Activated T-cell treated with anti-CD3 and anti-CD28 coated beads, Interleukin-2, amount 50 U/mL, for 1 hour (primary cell): ENCODE measurements at regions not wholly inside any gene's neighbourhood (a gene's known extent, or its start where the extent isn't known, plus 50 kb on each side); places are given as distances from the start of the nearest gene placed in this dataset.

Source experiments
- DNase-seq: peaks from one replicate; pipeline ENCODE4 v3.0.0-alpha.2; 2020

DNA sequence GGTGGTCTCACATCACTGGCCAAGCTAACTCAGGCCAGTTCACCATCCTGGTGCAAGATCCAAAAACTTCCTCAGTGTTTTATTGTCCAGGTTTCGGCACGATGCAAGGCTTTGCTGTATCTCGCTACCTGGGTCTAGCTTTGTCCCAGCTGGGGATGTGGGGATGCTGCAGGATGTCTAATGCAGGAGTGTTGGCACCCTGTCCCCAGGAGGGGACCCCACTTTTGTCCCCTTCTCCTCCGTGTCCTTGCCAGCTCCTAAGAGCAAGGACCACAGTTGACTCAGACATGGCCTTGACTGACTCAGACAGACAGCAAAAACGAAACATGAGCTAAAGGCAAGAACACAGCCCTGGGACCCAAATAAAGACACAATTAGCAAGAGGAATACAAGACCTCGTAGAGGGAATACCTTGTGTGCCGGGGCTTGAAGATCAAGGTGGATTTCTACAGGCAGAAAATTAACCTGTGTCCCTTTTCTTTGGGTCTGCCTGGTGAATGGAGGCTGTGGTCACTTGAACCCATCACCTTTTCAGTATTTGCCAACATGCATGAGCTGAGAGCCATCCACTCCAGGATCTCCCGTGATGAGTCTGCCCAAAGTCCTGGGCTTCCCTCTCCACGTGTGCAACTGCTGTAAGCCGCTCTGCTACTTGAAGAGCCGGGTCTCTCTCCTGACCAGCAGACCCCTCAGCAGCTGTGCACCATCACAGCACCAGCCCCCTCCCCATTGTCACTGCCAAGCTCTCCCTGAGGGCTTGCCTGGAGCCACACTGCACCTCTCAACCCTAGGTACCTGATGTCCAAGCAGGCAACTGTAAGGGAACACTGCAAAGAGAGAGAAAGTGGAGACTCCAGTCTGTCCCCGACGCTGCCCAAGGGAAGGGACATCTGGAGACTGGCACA is 149.5 kb upstream of the ZNF507 start:
- DNase-seq, result no peak

GRCh38 chr19:32196690-32197420 is 148.6 kb upstream of the ZNF507 start:
- no peak for DNase-seq

GRCh38 chr19:32197896-32198882 is 147.2 kb upstream of the ZNF507 start:
- no peak for DNase-seq

DNA sequence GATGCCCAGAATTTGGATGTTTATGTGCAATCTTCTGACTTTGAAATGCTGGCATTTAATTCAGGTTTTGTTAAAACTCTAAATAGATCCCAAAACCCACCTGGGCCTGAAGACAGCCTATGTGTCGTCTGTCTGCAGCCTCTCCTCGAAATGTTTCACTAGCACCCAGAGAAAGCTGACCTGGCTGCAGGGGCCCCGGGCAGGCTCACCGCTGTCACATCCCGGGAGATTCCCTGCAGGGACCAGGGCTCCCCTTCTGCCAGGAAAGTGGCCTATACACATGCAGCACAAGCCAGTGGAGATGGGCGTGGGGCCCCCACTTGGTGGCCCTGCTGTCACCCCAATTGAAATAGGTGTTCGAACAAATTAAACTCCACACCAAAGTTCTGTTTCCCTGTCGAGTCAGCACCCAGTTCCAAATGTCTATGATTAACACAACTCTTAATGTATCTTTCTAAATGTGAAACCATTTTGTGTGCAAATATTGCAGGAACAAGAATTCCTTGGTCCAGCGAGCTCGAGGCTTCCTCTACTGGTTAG is 145.8 kb upstream of the ZNF507 start:
- no peak for DNase-seq

DNA sequence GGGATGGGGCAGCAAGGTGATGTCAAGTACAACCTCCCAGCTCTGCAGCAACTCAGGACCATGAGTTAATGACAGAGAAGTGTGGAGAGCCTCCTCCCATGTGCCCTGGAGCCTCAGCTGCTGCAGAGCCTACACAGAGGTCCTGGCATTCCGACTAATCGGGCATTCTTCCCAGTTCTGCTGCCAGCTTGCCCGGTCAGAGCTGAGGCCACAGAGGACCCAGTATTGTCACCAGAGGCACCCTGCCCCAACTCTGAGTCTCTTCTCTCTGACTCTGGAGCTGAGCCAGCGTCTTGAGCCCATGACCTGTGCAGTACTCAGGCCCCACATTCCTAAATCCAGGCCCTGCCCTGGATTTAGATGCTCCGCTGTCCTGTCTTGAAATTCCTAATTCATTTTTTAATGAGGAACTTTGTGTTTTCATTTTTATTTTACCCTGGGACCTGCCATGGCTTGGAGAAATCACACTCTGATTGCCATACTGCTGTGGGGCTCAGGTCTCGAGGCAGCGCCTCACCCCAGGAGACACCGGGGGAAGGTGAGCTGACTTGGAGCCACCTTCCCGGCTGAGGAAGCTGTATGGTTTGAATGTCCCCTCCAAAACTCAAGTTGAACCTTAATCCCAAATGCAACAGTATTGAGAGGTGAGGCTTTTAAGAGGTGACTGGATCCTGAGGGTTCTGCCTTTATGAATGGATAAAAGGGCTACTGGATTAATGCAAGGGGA is 144.9 kb upstream of the ZNF507 start:
- no peak for DNase-seq

- no peak for DNase-seq
Observed at GRCh38 chr19:32201211-32201610, 144.2 kb upstream of the ZNF507 start.

DNA sequence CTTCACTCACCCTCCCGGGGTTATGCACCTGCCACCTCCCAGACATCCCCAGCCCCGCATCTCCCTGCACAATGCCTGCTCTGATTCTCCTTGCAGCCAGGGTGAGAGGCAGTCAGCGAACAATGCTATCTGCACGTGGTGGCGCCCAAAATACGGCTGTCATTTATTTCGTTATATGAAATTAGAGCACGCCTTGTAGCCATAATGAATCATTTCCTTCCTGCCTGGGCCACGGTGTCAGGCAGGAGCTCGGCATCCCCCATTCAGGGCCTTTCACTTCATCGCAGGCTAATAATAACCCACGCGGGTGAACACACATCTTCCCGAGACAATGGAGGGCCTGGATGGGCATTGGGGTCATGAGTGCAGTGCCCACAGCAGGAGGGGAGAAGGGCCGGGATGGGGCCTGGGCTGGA is 143.8 kb upstream of the ZNF507 start:
- no peak for DNase-seq

- DNase-seq, result no peak
Observed at GRCh38 chr19:32202244-32202643, 143.2 kb upstream of the ZNF507 start.

GRCh38 chr19:32203161-32203560 is 142.2 kb upstream of the ZNF507 start:
- DNase-seq, result no peak

DNA sequence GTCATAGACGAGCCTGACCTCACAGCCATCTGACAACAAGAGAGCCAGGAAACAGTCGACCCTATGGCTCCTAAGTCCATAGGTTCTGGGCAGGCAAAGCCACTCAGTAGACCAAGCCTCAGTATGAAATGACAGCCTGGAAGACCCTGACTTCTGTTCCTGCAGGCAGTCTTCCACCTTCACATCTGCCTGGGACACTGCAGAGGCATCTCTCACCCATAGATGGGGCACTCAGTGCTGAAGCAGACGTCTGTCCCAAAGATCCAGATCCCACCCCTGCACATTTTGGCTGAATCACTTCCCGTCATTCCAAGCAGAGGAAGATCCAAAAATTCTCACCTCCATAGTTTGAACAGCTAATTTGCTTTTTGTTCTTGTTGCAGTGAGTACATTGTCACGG is 139.3 kb upstream of the ZNF507 start:
- DNase-seq, result no peak

GRCh38 chr19:32208060-32208459 is 137.3 kb upstream of the ZNF507 start:
- DNase-seq, result no peak

GRCh38 chr19:32219392-32219791 is 126.0 kb upstream of the ZNF507 start:
- DNase-seq, result no peak

DNA sequence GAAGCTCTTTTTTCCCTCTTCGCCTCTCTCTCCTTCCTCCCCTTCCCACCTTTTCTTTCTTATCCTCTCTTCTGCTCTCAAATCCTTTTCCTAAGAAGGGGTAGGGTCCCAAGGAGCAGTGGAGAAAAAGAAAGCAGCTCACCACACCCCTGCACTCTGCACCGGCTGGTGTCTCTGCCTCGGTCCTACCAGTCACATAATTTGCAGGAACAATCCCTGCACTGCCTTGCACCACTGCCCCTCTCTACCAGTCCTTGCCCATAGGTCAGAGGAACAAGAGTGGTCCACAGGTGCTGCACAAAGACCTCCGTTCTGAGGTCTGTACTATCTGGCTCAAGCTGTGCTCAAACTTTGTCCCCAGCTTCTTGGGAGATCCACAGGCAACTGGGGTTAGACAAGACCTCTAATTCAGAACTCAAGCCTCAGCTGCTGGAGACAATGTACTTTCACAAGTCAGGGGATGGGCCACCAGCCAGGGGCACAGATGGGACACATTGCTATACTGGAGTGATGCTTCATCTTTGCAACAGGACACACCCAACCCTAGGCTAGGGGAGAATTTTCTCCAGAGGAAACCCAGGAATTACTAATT is 125.4 kb upstream of the ZNF507 start:
- no peak for DNase-seq

DNA sequence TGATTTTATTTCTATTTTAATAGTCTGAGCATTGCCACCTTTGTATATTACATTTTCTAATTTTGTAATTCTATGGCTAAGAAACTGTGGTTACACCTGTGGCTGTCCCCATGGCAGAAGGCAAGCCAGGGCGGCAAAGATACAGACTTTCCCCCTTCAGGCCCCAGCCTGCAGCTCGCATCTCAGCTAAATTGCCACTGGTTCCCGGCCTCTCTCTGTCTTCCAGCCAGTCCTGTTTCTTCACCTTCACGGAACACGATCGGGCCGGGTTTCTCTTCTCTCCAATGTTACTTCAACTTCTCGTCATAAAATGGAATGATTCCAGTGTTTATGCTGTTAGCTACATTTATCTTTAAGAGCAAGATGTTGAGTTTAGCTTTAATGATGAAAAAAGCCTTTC is 124.5 kb upstream of the ZNF507 start:
- no peak for DNase-seq

GRCh38 chr19:32222556-32222955 is 122.9 kb upstream of the ZNF507 start:
- DNase-seq, result no peak

DNA sequence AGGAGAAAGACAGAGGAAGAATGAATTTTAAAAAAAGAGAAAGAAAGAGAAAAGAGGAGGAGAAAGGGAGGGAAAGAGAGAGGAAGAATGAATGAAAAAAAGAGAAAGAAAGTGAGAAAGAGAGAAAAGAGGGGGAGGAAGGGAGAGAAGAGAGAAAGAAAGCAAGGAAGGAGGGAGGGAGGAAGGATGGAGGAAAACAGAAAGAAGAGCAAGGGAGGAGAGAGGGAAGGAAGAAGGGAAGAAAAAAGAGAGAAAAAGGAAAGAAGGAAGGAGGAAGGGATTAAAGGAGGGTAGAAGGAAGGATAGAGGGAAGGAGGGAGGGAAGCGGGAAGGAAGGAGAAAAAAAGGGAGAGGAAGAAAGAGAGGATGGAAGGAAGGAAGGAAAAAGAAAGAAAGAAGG is 122.3 kb upstream of the ZNF507 start:
- no peak for DNase-seq

- no peak for DNase-seq
Observed at GRCh38 chr19:32223595-32224370, 121.6 kb upstream of the ZNF507 start.

- peak; percentile 67 for DNase-seq
Observed at GRCh38 chr19:32224371-32225244, 120.8 kb upstream of the ZNF507 start.

GRCh38 chr19:32227561-32228165 is 117.7 kb upstream of the ZNF507 start:
- no peak for DNase-seq
